Glomerular visceral epithelial cell (primary cell): ENCODE measurements at regions not wholly inside any gene's neighbourhood (a gene's known extent, or its start where the extent isn't known, plus 50 kb on each side); places are given as distances from the start of the nearest gene placed in this dataset.
"Not testable (repeated sequence)": the region's sequence is repeated elsewhere in the genome, so short reads cannot be mapped to it uniquely, and the experiment has no call there.

Experiments used
- DNase-seq: peaks from one replicate; pipeline ENCODE4 v3.0.0-alpha.2; 2016; ENCODE audit errors: extremely low spot score

GRCh38 chr18:30929718-30930117, 112.8 kb downstream of the DSC3 start:
- DNase-seq = no peak

GRCh38 chr18:30929065-30929464, 113.5 kb downstream of the DSC3 start:
- no peak for DNase-seq

GRCh38 chr18:30927517-30928075, 114.9 kb downstream of the DSC3 start:
- DNase-seq = no peak

GRCh38 chr18:30927042-30927441, 115.5 kb downstream of the DSC3 start:
- no peak for DNase-seq

GRCh38 chr18:30925795-30926194, 116.7 kb downstream of the DSC3 start:
- DNase-seq = no peak

GRCh38 chr18:30920757-30921156, 121.8 kb downstream of the DSC3 start:
- DNase-seq = peak; percentile 29

- DNase-seq = peak; percentile 22
Measured at GRCh38 chr18:30920351-30920750, 122.2 kb downstream of the DSC3 start.

- DNase-seq = no peak
Measured at GRCh38 chr18:30917651-30918050, 124.9 kb downstream of the DSC3 start.

- DNase-seq = peak; percentile 10
Measured at GRCh38 chr18:30915336-30915988, 127.1 kb downstream of the DSC3 start.

GRCh38 chr18:30908381-30908780, 134.2 kb downstream of the DSC3 start:
- peak; percentile 7 for DNase-seq

- DNase-seq = peak; percentile 88
Measured at GRCh38 chr18:30903566-30903965, 139.0 kb downstream of the DSC3 start.

GRCh38 chr18:30889519-30890301, 152.8 kb downstream of the DSC3 start:
- peak; percentile 25 for DNase-seq

- no peak for DNase-seq
Measured at GRCh38 chr18:30888344-30888743, 154.2 kb downstream of the DSC3 start.

GRCh38 chr18:30886998-30887397, 155.5 kb downstream of the DSC3 start:
- DNase-seq = no peak

GRCh38 chr18:30870466-30870865, 172.1 kb downstream of the DSC3 start:
- no peak for DNase-seq

- no peak for DNase-seq
Measured at GRCh38 chr18:30862900-30863299, 179.6 kb downstream of the DSC3 start.

GRCh38 chr18:30860741-30861140, 181.8 kb downstream of the DSC3 start:
- DNase-seq = no peak

GRCh38 chr18:30859036-30859435, 183.5 kb downstream of the DSC3 start:
- DNase-seq = no peak

GRCh38 chr18:30858560-30858959, 184.0 kb downstream of the DSC3 start:
- no peak for DNase-seq

- DNase-seq = no peak
Measured at GRCh38 chr18:30855762-30856161, 186.8 kb downstream of the DSC3 start.

GRCh38 chr18:30852980-30853379, 189.6 kb downstream of the DSC3 start:
- DNase-seq = no peak

GRCh38 chr18:30852541-30852940, 190.0 kb downstream of the DSC3 start:
- DNase-seq = no peak

GRCh38 chr18:30839056-30839561, 203.4 kb downstream of the DSC3 start:
- not testable (repeated sequence) for DNase-seq
